ENCODE measurements at regions not wholly inside any gene's neighbourhood (a gene's known extent, or its start where the extent isn't known, plus 50 kb on each side); places are given as distances from the start of the nearest gene placed in this dataset.

DNA sequence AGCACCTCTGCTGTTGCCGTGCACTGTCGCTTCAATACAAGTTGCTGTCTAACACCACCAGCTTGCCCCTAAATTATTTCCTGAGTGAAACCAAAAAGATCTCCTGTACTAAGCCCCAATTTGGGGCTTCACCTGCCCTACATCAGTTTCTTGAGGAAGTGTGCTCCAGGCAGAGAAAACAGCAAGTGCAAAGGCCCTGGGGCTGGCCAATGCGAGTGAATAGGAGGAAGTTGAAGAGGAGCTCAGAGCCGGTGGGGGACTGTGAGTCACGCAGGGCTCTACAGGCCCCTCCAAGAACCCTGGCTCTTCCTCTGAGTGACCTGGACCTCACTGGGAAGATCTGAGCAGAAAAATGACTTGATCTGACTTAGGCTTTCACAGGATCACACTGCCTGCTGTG, 117.2 kb downstream of the IPO8 start:
- Histone ChIP-seq H3K4me3 (ENCODE audit: insufficient read depth, low read depth, low read length) (no peak overlapping the region), H2AFZ (ENCODE audit: low read depth, low read length) (no peak overlapping the region), H3K27me3 (ENCODE audit: insufficient read depth, low read length) (no peaks in the 10 kb centered on the region), H3K27ac (ENCODE audit: low read depth, low read length) (no peak overlapping the region), H3K9ac (ENCODE audit: low read length) (no peak overlapping the region), H3K4me2 (ENCODE audit: low read length) (no peak overlapping the region), H3K4me1 (ENCODE audit: insufficient read depth, low read length) (no peaks in the 10 kb centered on the region), H3K9me3 (ENCODE audit: insufficient read depth, low read depth, low read length) (no peaks in the 10 kb centered on the region), H4K20me1 (ENCODE audit: insufficient read depth, low read length) (no peaks in the 10 kb centered on the region), H3K36me3 (ENCODE audit: insufficient read depth, low read length) (no peaks in the 10 kb centered on the region), H3K79me2 (ENCODE audit: insufficient read depth, low read length) (no peaks in the 10 kb centered on the region)
- H3K27me3 Mint-ChIP-seq (ENCODE audit: low read depth, unreplicated experiment): no peaks in the 10 kb centered on the region
- H3K4me1 Mint-ChIP-seq (ENCODE audit: low read depth, unreplicated experiment): no peaks in the 10 kb centered on the region
- H3K4me3 Mint-ChIP-seq (ENCODE audit: unreplicated experiment): no peak overlapping the region
- TF ChIP-seq, protein P1, sequence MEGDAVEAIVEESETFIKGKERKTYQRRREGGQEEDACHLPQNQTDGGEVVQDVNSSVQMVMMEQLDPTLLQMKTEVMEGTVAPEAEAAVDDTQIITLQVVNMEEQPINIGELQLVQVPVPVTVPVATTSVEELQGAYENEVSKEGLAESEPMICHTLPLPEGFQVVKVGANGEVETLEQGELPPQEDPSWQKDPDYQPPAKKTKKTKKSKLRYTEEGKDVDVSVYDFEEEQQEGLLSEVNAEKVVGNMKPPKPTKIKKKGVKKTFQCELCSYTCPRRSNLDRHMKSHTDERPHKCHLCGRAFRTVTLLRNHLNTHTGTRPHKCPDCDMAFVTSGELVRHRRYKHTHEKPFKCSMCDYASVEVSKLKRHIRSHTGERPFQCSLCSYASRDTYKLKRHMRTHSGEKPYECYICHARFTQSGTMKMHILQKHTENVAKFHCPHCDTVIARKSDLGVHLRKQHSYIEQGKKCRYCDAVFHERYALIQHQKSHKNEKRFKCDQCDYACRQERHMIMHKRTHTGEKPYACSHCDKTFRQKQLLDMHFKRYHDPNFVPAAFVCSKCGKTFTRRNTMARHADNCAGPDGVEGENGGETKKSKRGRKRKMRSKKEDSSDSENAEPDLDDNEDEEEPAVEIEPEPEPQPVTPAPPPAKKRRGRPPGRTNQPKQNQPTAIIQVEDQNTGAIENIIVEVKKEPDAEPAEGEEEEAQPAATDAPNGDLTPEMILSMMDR (IDR thresholded peaks at IDR 0.05; ENCODE audit: insufficient read depth, low read depth, low read length): no peak
- TF ChIP-seq EZH2 (IDR thresholded peaks at IDR 0.05; ENCODE audit: insufficient read depth, low read length): no peak
- peaks cover 2% of the 10 kb centered on the region for H3K9me3 Mint-ChIP-seq (ENCODE audit: unreplicated experiment)
- no peaks in the 10 kb centered on the region for H3K36me3 Mint-ChIP-seq (ENCODE audit: low read depth, unreplicated experiment)
- no peak overlapping the region for H3K27ac Mint-ChIP-seq (ENCODE audit: unreplicated experiment)
- DNase-seq (ENCODE audit: low read depth) (no peak), FAIRE-seq (no peak)

DNA sequence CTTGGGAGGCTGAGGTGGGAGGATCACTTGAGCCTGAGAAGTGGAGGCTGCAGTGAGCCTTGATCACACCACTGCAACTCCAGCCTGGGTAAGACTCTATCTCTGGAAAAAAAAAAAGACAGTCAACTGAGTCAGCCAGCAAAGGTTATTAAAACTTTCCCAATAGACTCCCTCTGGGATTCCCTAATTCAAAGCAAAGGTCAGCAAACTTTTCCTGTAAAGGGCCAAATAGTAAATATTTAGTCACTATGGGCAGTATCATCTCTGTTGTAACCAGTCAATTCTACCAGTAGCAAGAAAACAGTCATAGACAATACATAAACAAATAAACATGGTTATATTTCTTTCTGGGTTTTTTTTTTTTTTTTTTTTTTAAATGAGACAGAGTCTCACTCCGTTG, 122.5 kb downstream of the IPO8 start:
- Histone ChIP-seq H3K36me3 (ENCODE audit: insufficient read depth, low read length) (no peaks in the 10 kb centered on the region), H3K4me3 (ENCODE audit: insufficient read depth, low read depth, low read length) (no peak overlapping the region), H4K20me1 (ENCODE audit: insufficient read depth, low read length) (no peaks in the 10 kb centered on the region), H2AFZ (ENCODE audit: low read depth, low read length) (no peak overlapping the region), H3K9me3 (ENCODE audit: insufficient read depth, low read depth, low read length) (no peaks in the 10 kb centered on the region), H3K27me3 (ENCODE audit: insufficient read depth, low read length) (no peaks in the 10 kb centered on the region), H3K27ac (ENCODE audit: low read depth, low read length) (no peak overlapping the region), H3K4me1 (ENCODE audit: insufficient read depth, low read length) (no peaks in the 10 kb centered on the region), H3K4me2 (ENCODE audit: low read length) (no peak overlapping the region), H3K79me2 (ENCODE audit: insufficient read depth, low read length) (no peaks in the 10 kb centered on the region), H3K9ac (ENCODE audit: low read length) (no peak overlapping the region)
- DNase-seq (ENCODE audit: low read depth) (no peak), FAIRE-seq (no peak)
- Mint-ChIP-seq H3K4me1 (ENCODE audit: low read depth, unreplicated experiment) (no peaks in the 10 kb centered on the region), H3K9me3 (ENCODE audit: unreplicated experiment) (peaks cover 2% of the 10 kb centered on the region), H3K4me3 (ENCODE audit: unreplicated experiment) (no peak overlapping the region), H3K36me3 (ENCODE audit: low read depth, unreplicated experiment) (no peaks in the 10 kb centered on the region), H3K27ac (ENCODE audit: unreplicated experiment) (no peak overlapping the region), H3K27me3 (ENCODE audit: low read depth, unreplicated experiment) (no peaks in the 10 kb centered on the region)
- no peak for TF ChIP-seq EZH2 (IDR thresholded peaks at IDR 0.05; ENCODE audit: insufficient read depth, low read length)
- TF ChIP-seq, protein P1 (IDR thresholded peaks at IDR 0.05; ENCODE audit: insufficient read depth, low read depth, low read length): no peak

GRCh38 chr12:30570211-30570890, 125.3 kb downstream of the IPO8 start:
- no peaks in the 10 kb centered on the region for H4K20me1 ChIP-seq (ENCODE audit: insufficient read depth, low read length)
- no peaks in the 10 kb centered on the region for H3K9me3 ChIP-seq (ENCODE audit: insufficient read depth, low read depth, low read length)
- no peak overlapping the region for H2AFZ ChIP-seq (ENCODE audit: low read depth, low read length)
- DNase-seq (ENCODE audit: low read depth): no peak
- H3K36me3 Mint-ChIP-seq (ENCODE audit: low read depth, unreplicated experiment): no peaks in the 10 kb centered on the region
- H3K4me3 Mint-ChIP-seq (ENCODE audit: unreplicated experiment): no peak overlapping the region
- no peaks in the 10 kb centered on the region for H3K79me2 ChIP-seq (ENCODE audit: insufficient read depth, low read length)
- H3K4me2 ChIP-seq (ENCODE audit: low read length): no peak overlapping the region
- no peak for FAIRE-seq
- no peaks in the 10 kb centered on the region for H3K27me3 Mint-ChIP-seq (ENCODE audit: low read depth, unreplicated experiment)
- H3K4me1 ChIP-seq (ENCODE audit: insufficient read depth, low read length): no peaks in the 10 kb centered on the region
- H3K27me3 ChIP-seq (ENCODE audit: insufficient read depth, low read length): no peaks in the 10 kb centered on the region
- H3K27ac ChIP-seq (ENCODE audit: low read depth, low read length): no peak overlapping the region
- H3K9me3 Mint-ChIP-seq (ENCODE audit: unreplicated experiment): no peaks in the 10 kb centered on the region
- no peak overlapping the region for H3K4me3 ChIP-seq (ENCODE audit: insufficient read depth, low read depth, low read length)
- H3K9ac ChIP-seq (ENCODE audit: low read length): no peak overlapping the region
- TF ChIP-seq EZH2 (IDR thresholded peaks at IDR 0.05; ENCODE audit: insufficient read depth, low read length): no peak
- TF ChIP-seq, protein P1 (IDR thresholded peaks at IDR 0.05; ENCODE audit: insufficient read depth, low read depth, low read length): no peak
- H3K27ac Mint-ChIP-seq (ENCODE audit: unreplicated experiment): no peak overlapping the region
- H3K36me3 ChIP-seq (ENCODE audit: insufficient read depth, low read length): no peaks in the 10 kb centered on the region
- H3K4me1 Mint-ChIP-seq (ENCODE audit: low read depth, unreplicated experiment): no peaks in the 10 kb centered on the region
